Kidney (tissue), 13 donors: ENCODE measurements at regions not wholly inside any gene's neighbourhood (a gene's known extent, or its start where the extent isn't known, plus 50 kb on each side); places are given as distances from the start of the nearest gene placed in this dataset.
A peak's percentile ranks its signal among the peaks of the same experiment; 100 is the strongest.

Experiments
- DNase-seq, 5 donors: peaks; one replicate each; pipeline ENCODE4 v3.0.0-alpha.2; 2013 to 2020
- FAIRE-seq: peaks from 2 replicates; lab custom pipeline; 2012; peaks lifted over from hg19 to GRCh38; lab: Jason Lieb, UNC
- H3K27ac ChIP-seq, 2 donors: one replicate each; pipeline ENCODE4 v1.7.0; 2013; ENCODE audit warnings: low read depth in 2 of 2, low read length in 2 of 2, inconsistent platforms in 1 of 2
- H3K27me3 ChIP-seq: one replicate; pipeline ENCODE4 v1.7.1; 2013; ENCODE audit warnings: low read length, inconsistent platforms; ENCODE audit not compliant: control insufficient read depth, insufficient read depth
- H3K36me3 ChIP-seq, 3 donors: one replicate each; pipeline versions ENCODE4 v1.7.0 to v1.7.1; 2013; ENCODE audit warnings: low read length in 3 of 3, control low read depth in 1 of 3, inconsistent platforms in 1 of 3; ENCODE audit not compliant: insufficient read depth in 3 of 3, control insufficient read depth in 2 of 3
- H3K4me1 ChIP-seq, 3 donors: one replicate each; pipeline versions ENCODE4 v1.7.0 to v1.7.1; 2013; ENCODE audit warnings: low read length in 3 of 3, inconsistent platforms in 1 of 3, low read depth in 1 of 3; ENCODE audit not compliant: control insufficient read depth in 2 of 3, insufficient read depth in 2 of 3
- H3K4me3 ChIP-seq, 3 donors: one replicate each; pipeline versions ENCODE4 v1.7.0 to v1.8.1; 2013; ENCODE audit warnings: low read length in 3 of 3, control low read depth in 1 of 3, inconsistent platforms in 1 of 3
- H3K9ac ChIP-seq, 3 donors: one replicate each; pipeline versions ENCODE4 v1.7.0 to v1.7.1; 2013; ENCODE audit warnings: low read length in 3 of 3, control low read depth in 1 of 3, inconsistent platforms in 1 of 3
- H3K9me3 ChIP-seq, 3 donors: one replicate each; pipeline versions ENCODE4 v1.7.0 to v1.7.1; 2013; ENCODE audit warnings: low read length in 3 of 3, control low read depth in 1 of 3, inconsistent platforms in 1 of 3; ENCODE audit not compliant: control insufficient read depth in 2 of 3, insufficient read depth in 1 of 3
- intact Hi-C: fragments of 100-400 bp; cut with DNase I; formaldehyde crosslinking; loops from one replicate; pipeline ENCODE4 v1.11.1; 2022
- TF ChIP-seq, protein P1 (sequence below): IDR thresholded peaks from 3 replicates; pipeline ENCODE4 v1.5.1; 2012; ENCODE audit warnings: mild to moderate bottlenecking, moderate library complexity, borderline replicate concordance; ENCODE audit not compliant: insufficient read depth; ENCODE audit errors: extremely low read depth
- donor health status: control.
- donor health status: control.
- donor health status: control.
- donor health status: control.
- donor health status: control.
- donor health status: DM: yes; HTN: yes; CAD: no.
- donor health status: Normal renal cell carcinoma (clear cell type).

DNA sequence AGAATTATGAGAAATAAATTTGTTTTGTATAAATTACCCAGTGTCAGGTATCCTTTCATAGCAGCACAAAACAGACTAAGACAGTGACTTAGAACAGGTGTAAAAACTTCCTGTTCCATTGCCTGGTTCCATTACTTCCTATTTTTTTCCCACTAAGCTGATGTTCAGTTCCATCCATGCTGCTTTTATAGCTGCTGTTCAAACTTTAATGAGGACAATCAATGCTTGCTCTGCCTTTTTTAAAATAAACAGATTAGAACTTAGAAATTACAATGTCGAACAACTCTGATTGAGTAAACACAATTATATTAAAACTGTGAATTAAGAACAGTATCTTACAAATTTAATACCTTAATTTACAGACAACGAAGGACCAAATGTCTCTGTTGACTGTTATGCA lies 818.9 kb downstream of the OLFM4 start:
- TF ChIP-seq, protein P1, sequence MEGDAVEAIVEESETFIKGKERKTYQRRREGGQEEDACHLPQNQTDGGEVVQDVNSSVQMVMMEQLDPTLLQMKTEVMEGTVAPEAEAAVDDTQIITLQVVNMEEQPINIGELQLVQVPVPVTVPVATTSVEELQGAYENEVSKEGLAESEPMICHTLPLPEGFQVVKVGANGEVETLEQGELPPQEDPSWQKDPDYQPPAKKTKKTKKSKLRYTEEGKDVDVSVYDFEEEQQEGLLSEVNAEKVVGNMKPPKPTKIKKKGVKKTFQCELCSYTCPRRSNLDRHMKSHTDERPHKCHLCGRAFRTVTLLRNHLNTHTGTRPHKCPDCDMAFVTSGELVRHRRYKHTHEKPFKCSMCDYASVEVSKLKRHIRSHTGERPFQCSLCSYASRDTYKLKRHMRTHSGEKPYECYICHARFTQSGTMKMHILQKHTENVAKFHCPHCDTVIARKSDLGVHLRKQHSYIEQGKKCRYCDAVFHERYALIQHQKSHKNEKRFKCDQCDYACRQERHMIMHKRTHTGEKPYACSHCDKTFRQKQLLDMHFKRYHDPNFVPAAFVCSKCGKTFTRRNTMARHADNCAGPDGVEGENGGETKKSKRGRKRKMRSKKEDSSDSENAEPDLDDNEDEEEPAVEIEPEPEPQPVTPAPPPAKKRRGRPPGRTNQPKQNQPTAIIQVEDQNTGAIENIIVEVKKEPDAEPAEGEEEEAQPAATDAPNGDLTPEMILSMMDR: no peak
- H3K27ac ChIP-seq: no peak overlapping the region
- no peak overlapping the region for H3K9ac ChIP-seq
- H3K27me3 ChIP-seq: no peaks in the 10 kb centered on the region
- FAIRE-seq (no peak), DNase-seq (no peak)
- no peaks in the 10 kb centered on the region for H3K36me3 ChIP-seq
- intact Hi-C loops: no loop called here
- H3K4me1 ChIP-seq: no peaks in the 10 kb centered on the region
- no peak overlapping the region for H3K4me3 ChIP-seq
- H3K9me3 ChIP-seq: no peaks in the 10 kb centered on the region

DNA sequence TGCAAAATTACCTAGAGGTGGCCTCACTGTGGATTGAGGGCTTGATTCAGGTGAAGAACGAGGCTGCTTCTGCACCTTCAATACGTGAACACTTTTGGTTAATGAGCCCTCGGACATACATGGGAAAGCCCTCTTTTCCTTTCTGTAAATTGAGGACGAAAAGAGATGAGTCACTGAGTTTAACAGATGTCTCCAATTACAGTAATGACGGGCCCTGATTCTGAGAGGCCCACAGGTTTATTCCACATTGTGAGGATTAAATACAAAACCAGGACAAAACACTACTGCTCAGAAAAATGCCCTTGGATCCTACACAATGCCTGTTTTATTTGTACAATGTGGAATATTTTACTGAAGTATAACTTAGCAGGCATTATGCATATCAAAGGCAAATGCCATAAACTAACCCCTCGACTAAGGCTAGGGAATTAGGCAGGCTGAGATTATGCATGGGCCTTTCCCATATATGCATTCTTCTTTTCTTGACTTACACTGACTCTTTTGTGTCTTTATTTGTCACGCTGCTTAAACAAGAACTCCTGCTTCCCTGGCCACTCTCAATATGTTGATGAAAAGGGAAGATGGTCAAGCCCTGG lies 819.9 kb downstream of the OLFM4 start:
- H3K9ac ChIP-seq: no peak overlapping the region
- no peaks in the 10 kb centered on the region for H3K9me3 ChIP-seq
- TF ChIP-seq, protein P1: no peak
- intact Hi-C loops: no loop called here
- no peak overlapping the region for H3K27ac ChIP-seq
- H3K4me1 ChIP-seq: no peaks in the 10 kb centered on the region
- no peaks in the 10 kb centered on the region for H3K36me3 ChIP-seq
- DNase-seq: peak in 2 of 5 donors; percentile 5 to 10
- no peak for FAIRE-seq
- no peak overlapping the region for H3K4me3 ChIP-seq
- no peaks in the 10 kb centered on the region for H3K27me3 ChIP-seq

DNA sequence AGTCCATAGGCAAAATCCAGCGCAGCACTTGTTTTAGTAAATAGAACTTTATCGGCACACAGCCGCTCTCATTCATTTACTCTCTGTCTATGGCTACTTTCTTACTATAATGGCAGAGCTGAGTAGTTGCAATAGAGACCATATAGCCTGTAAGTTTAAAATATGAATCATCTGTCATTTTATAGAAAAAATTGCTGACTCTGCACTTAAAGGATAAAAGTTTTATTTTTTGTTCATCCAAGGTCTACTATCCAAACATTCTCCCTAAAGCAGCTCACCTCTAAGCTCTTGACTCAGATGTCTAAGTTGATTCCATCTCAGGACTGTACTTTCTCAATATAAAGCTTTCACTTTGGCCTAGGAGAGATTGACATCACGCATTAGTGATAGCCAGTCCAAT lies 825.7 kb downstream of the OLFM4 start:
- H3K9me3 ChIP-seq: no peaks in the 10 kb centered on the region
- no peak overlapping the region for H3K9ac ChIP-seq
- intact Hi-C loops: no loop called here
- TF ChIP-seq, protein P1: no peak
- H3K4me3 ChIP-seq: no peak overlapping the region
- no peaks in the 10 kb centered on the region for H3K27me3 ChIP-seq
- H3K4me1 ChIP-seq: no peaks in the 10 kb centered on the region
- DNase-seq (no peak), FAIRE-seq (no peak)
- no peaks in the 10 kb centered on the region for H3K36me3 ChIP-seq
- H3K27ac ChIP-seq: no peak overlapping the region
